Neural crest cell (in vitro differentiated cells): ENCODE measurements at regions not wholly inside any gene's neighbourhood (a gene's known extent, or its start where the extent isn't known, plus 50 kb on each side); places are given as distances from the start of the nearest gene placed in this dataset.

Source experiments
- DNase-seq: peaks from one replicate; pipeline ENCODE4 v3.0.0; 2021; ENCODE audit warnings: low read depth, mixed read lengths, low spot score
- H3K27ac Mint-ChIP-seq: one replicate; pipeline ENCODE4 v1.8.0; 2021; ENCODE audit warnings: mild to moderate bottlenecking, mixed read lengths; ENCODE audit not compliant: unreplicated experiment
- H3K27me3 Mint-ChIP-seq: 2 replicates; pipeline ENCODE4 v1.8.0; 2021; ENCODE audit warnings: low read depth, mild to moderate bottlenecking, mixed read lengths
- H3K36me3 Mint-ChIP-seq: 2 replicates; pipeline ENCODE4 v1.8.0; 2021; ENCODE audit warnings: low read depth, mild to moderate bottlenecking, mixed read lengths
- H3K4me1 Mint-ChIP-seq: 2 replicates; pipeline ENCODE4 v1.8.0; 2021; ENCODE audit warnings: mixed read lengths
- H3K4me3 Mint-ChIP-seq: one replicate; pipeline ENCODE4 v1.8.0; 2021; ENCODE audit warnings: mild to moderate bottlenecking, mixed read lengths
- H3K9me3 Mint-ChIP-seq: 2 replicates; pipeline ENCODE4 v1.8.0; 2021; ENCODE audit warnings: mixed read lengths
- TF ChIP-seq, protein P1 (sequence below): fragments of 200-600 bp; sonication (generic); conservative IDR thresholded peaks from 2 replicates; pipeline ENCODE4 v1.5.0; 2021; ENCODE audit warnings: antibody characterized with exemption, mild to moderate bottlenecking

DNA sequence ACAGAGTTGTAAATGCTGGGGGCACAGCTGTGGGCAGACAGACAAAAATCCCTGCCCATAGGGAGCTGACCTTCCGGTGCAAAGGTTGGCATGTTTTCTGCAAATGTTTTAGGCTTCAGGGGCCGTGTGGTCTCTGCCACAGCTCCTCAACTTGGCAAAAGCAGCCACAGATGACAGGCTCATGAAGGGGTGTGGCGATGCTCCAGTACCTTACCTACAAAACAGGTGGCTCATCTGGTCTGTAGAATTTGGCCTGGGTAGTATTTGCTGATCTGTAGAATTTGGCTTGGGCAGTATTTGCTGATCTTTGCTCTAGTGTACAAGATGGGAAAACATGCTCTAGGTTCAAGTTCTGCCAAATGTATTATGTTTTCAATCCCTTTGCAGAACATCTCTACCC lies 283.9 kb downstream of the GADD45G start:
- Mint-ChIP-seq H3K36me3 (no peaks in the 10 kb centered on the region), H3K4me1 (no peaks in the 10 kb centered on the region), H3K4me3 (no peak overlapping the region), H3K27ac (no peak overlapping the region), H3K27me3 (no peaks in the 10 kb centered on the region), H3K9me3 (no peaks in the 10 kb centered on the region)
- TF ChIP-seq, protein P1, sequence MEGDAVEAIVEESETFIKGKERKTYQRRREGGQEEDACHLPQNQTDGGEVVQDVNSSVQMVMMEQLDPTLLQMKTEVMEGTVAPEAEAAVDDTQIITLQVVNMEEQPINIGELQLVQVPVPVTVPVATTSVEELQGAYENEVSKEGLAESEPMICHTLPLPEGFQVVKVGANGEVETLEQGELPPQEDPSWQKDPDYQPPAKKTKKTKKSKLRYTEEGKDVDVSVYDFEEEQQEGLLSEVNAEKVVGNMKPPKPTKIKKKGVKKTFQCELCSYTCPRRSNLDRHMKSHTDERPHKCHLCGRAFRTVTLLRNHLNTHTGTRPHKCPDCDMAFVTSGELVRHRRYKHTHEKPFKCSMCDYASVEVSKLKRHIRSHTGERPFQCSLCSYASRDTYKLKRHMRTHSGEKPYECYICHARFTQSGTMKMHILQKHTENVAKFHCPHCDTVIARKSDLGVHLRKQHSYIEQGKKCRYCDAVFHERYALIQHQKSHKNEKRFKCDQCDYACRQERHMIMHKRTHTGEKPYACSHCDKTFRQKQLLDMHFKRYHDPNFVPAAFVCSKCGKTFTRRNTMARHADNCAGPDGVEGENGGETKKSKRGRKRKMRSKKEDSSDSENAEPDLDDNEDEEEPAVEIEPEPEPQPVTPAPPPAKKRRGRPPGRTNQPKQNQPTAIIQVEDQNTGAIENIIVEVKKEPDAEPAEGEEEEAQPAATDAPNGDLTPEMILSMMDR = no peak
- no peak for DNase-seq

DNA sequence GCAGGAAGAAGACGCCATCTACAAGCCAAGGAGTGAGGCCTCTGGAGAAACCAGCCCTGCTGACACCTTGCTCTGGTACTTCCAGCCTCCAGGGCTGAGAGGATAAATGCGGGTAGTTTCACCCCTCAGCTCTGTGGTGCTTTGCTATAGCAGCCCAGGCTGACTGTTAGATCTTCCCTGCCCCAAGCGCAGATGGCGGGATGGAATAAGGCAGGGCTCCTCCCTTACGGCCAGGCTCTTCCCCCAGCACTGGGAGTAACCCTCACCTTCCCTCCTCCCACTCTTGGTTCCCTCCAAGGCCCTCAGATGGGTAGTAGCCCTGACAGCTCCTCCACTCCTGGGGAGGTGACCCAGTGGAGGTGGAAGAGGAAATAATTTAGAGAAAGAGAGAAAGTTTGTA lies 285.1 kb downstream of the GADD45G start:
- H3K27me3 Mint-ChIP-seq = peaks cover 3% of the 10 kb centered on the region
- H3K27ac Mint-ChIP-seq = no peak overlapping the region
- H3K9me3 Mint-ChIP-seq = no peaks in the 10 kb centered on the region
- DNase-seq = no peak
- TF ChIP-seq, protein P1 = no peak
- H3K36me3 Mint-ChIP-seq = no peaks in the 10 kb centered on the region
- H3K4me1 Mint-ChIP-seq = no peaks in the 10 kb centered on the region
- no peak overlapping the region for H3K4me3 Mint-ChIP-seq

DNA sequence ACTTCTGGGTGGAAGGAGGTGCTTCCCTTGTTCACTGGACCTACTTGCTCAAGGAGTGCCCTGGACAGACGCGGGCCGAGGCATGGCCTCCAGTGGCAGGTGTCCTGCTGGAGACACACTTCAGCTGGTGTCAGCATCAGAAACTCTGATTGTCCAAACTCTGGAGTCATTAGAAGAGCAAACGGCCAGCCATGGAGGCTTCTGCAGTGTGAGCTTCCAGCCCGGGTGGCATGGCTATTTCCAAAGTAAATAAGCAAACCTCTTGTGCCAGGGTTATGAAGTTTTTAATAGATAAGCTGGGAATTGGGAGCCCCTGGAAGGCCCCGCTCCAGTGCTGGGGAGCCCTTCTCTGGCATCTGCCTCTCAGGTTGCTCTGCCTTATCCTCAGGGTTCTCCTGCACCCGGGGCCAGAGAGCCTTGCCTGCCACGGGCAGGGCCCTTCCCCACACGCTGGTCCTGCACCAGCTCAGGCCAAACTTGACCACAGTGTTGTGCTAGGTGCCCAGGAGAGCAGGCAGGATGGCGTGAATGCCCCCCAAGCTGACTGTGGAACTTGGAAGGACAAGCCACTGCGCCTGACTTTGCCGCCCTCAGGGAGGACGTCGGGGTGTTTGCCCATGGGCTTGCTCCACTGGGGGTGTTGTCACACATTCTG lies 285.6 kb downstream of the GADD45G start:
- DNase-seq = no peak
- H3K4me1 Mint-ChIP-seq = no peaks in the 10 kb centered on the region

DNA sequence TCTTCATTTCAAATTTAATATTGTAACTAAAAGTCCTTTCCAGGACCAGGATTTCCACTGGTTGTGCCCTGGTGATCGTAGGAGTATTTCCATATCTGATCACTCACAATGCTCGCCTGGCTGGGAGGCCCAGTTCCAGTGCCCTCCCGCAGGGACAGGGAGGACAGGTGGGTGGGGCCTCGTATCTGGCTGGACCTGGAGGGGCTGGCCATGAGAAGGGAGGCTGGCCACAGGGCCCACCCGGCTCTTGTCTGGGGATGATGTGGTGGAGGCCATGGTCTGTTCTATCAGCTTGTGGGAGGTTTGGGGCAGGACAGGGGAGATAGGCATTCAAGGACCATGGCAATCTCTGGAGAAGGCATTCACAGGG lies 286.4 kb downstream of the GADD45G start:
- TF ChIP-seq, protein P1 = no peak
- Mint-ChIP-seq H3K36me3 (no peaks in the 10 kb centered on the region), H3K9me3 (no peaks in the 10 kb centered on the region), H3K4me1 (no peaks in the 10 kb centered on the region), H3K4me3 (no peak overlapping the region), H3K27ac (no peak overlapping the region), H3K27me3 (peaks cover 3% of the 10 kb centered on the region)
- DNase-seq = no peak

More for the DNA sequence above, 285.6 kb downstream of the GADD45G start:
- Mint-ChIP-seq H3K27ac (no peak overlapping the region), H3K27me3 (peaks cover 3% of the 10 kb centered on the region), H3K4me3 (no peak overlapping the region), H3K9me3 (no peaks in the 10 kb centered on the region), H3K36me3 (no peaks in the 10 kb centered on the region)
- TF ChIP-seq, protein P1 = no peak

DNA sequence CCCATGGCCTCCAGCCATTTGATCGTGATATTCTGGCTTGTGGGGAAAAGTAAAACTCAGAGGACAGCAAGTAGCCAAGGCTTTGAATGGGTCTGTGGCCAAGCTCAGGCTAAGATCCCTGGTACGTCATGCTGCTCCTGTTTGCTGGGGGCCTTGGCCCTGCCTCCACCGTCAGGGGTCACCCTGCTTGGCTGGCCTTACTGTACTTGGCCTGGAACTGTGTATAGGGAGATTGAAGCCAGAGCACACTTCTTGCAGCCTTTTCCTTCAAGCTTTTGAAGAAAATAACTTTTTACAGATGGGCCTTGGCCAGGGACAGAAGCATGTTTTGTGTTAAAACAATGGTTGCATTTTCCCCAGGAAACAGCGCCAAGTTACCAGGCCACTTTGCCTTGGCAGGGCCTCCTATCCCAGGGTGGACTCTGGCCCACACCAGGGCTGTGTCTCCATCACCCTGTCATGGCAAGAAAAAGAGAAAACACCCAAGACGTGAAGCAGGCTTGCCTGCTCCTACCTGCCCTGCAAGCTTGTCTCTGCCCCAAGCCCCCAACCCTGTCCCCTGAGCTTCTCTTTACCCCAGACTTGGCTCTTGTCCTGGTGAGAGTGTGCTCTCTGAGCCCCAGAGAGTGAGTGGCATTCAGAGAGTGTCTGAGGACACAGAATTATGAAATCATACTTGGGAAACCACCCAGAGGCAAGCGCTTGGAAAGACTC lies 286.9 kb downstream of the GADD45G start:
- Mint-ChIP-seq H3K27ac (peak overlapping the region; percentile 76), H3K27me3 (peaks cover 3% of the 10 kb centered on the region), H3K9me3 (no peaks in the 10 kb centered on the region), H3K4me1 (no peaks in the 10 kb centered on the region), H3K4me3 (no peak overlapping the region), H3K36me3 (no peaks in the 10 kb centered on the region)
- no peak for DNase-seq
- TF ChIP-seq, protein P1 = no peak
